ENCODE measurements at regions not wholly inside any gene's neighbourhood (a gene's known extent, or its start where the extent isn't known, plus 50 kb on each side); places are given as distances from the start of the nearest gene placed in this dataset.
"Not testable (repeated sequence)": the region's sequence is repeated elsewhere in the genome, so short reads cannot be mapped to it uniquely, and the experiment has no call there.

- no peak for TF ChIP-seq CTCF (IDR thresholded peaks at IDR 0.05; ENCODE audit: low read depth, low read length)
- H3K4me3 ChIP-seq (ENCODE audit: low read depth, low read length) = no peak overlapping the region
Observed at GRCh38 chr6:170006071-170006899, 254.9 kb downstream of the ERMARD start.

GRCh38 chr6:170005665-170006064 lies 254.2 kb downstream of the ERMARD start:
- no peak for TF ChIP-seq CTCF (IDR thresholded peaks at IDR 0.05; ENCODE audit: low read depth, low read length)
- H3K4me3 ChIP-seq (ENCODE audit: low read depth, low read length) = no peak overlapping the region

- TF ChIP-seq CTCF (IDR thresholded peaks at IDR 0.05; ENCODE audit: low read depth, low read length) = no peak
- no peak overlapping the region for H3K4me3 ChIP-seq (ENCODE audit: low read depth, low read length)
Observed at GRCh38 chr6:170004585-170005210, 253.3 kb downstream of the ERMARD start.

GRCh38 chr6:170003451-170004160 lies 252.2 kb downstream of the ERMARD start:
- TF ChIP-seq CTCF (IDR thresholded peaks at IDR 0.05; ENCODE audit: low read depth, low read length) = no peak
- H3K4me3 ChIP-seq (ENCODE audit: low read depth, low read length) = no peak overlapping the region

GRCh38 chr6:170003027-170003426 lies 251.6 kb downstream of the ERMARD start:
- no peak overlapping the region for H3K4me3 ChIP-seq (ENCODE audit: low read depth, low read length)
- TF ChIP-seq CTCF (IDR thresholded peaks at IDR 0.05; ENCODE audit: low read depth, low read length) = no peak

- H3K4me3 ChIP-seq (ENCODE audit: low read depth, low read length) = not testable (repeated sequence)
Observed at GRCh38 chr6:170001782-170002181, 250.4 kb downstream of the ERMARD start.

- no peak overlapping the region for H3K4me3 ChIP-seq (ENCODE audit: low read depth, low read length)
- no peak for TF ChIP-seq CTCF (IDR thresholded peaks at IDR 0.05; ENCODE audit: low read depth, low read length)
Observed at GRCh38 chr6:170000071-170000843, 248.8 kb downstream of the ERMARD start.

Measured in WI38 (cell line).